K562 (cell line): ENCODE measurements at regions not wholly inside any gene's neighbourhood (a gene's known extent, or its start where the extent isn't known, plus 50 kb on each side); places are given as distances from the start of the nearest gene placed in this dataset.

ENCODE experiments used
- ATAC-seq: fragments of 200-7000 bp; cut with Tn5 transposase; 3 replicates; pipeline ENCODE4 v1.9.1; 2020; ENCODE audit warnings: moderate library complexity
- BruUV-seq: library from RNA; stranded (reverse); fragments of 400-500 nt; replicated peaks from 2 replicates; lab custom pipeline; 2021; lab: Mats Ljungman, UMichigan
- CTCF ChIA-PET: fragments of 300-600 bp; formaldehyde crosslinking; extraction: SDS; loops from one replicate; lab custom pipeline; 2021; ENCODE audit warnings: low intra/inter-chr PET ratio; lab: Yijun Ruan, JAX
- POLR2A ChIA-PET: fragments of 300-600, 350-650 bp; sonication (Branson Sonifier 250); formaldehyde crosslinking; extraction: SDS; loops from one replicate; lab custom pipeline; 2021; ENCODE audit warnings: antibody characterized with exemption, inconsistent platforms; lab: Yijun Ruan, JAX
- DNase-seq, 4 experiments: peaks; one replicate each; pipeline versions ENCODE4 v3.0.0 to v3.0.0-alpha.2; 2011 to 2018; ENCODE audit warnings: low spot score in 3 of 4, mixed read lengths in 3 of 4; ENCODE audit errors: extremely low read depth in 1 of 4
- FAIRE-seq: peaks from 2 replicates; lab custom pipeline; 2011; peaks lifted over from hg19 to GRCh38; lab: Jason Lieb, UNC
- H2AFZ ChIP-seq: 2 replicates; pipeline ENCODE4 v1.6.0; 2011; ENCODE audit warnings: low read depth, low read length, control low read depth, inconsistent platforms
- H3K27ac ChIP-seq: fragments of 200-600 bp; 3 replicates; pipeline ENCODE4 v1.8.0; 2011; ENCODE audit warnings: low read depth, mild to moderate bottlenecking, control low read depth, inconsistent platforms, low read length, moderate library complexity, mixed read lengths; ENCODE audit errors: extremely low read depth
- H3K27me3 ChIP-seq, 2 experiments: fragments of 300-600 bp in 1 of 2; 2 replicates in 1 of 2; 3 replicates in 1 of 2; pipeline versions ENCODE4 v1.6.0 to v1.8.0; 2011; ENCODE audit warnings: inconsistent platforms in 2 of 2, low read length in 2 of 2, mild to moderate bottlenecking in 1 of 2, mixed read lengths in 1 of 2, moderate library complexity in 1 of 2; ENCODE audit not compliant: control insufficient read depth in 2 of 2, insufficient read depth in 2 of 2
- H3K36me3 ChIP-seq: fragments of 300-600 bp; 3 replicates; pipeline ENCODE4 v1.8.0; 2011; ENCODE audit warnings: mild to moderate bottlenecking, low read length, inconsistent platforms; ENCODE audit not compliant: control insufficient read depth, insufficient read depth
- H3K4me1 ChIP-seq, 2 experiments: fragments of 200-600 bp in 1 of 2; replicated peaks in 1 of 2; 2 replicates in 1 of 2; 3 replicates in 1 of 2; pipeline versions ENCODE4 v1.5.1 to v1.8.0; 2011; ENCODE audit warnings: inconsistent platforms in 2 of 2, low read length in 2 of 2, mild to moderate bottlenecking in 1 of 2, mixed read lengths in 1 of 2, moderate library complexity in 1 of 2; ENCODE audit not compliant: control insufficient read depth in 2 of 2, insufficient read depth in 2 of 2
- H3K4me2 ChIP-seq: 2 replicates; pipeline ENCODE4 v1.6.1; 2011; ENCODE audit warnings: low read length, control low read depth, inconsistent platforms, mixed read lengths; ENCODE audit not compliant: insufficient read depth
- H3K4me3 ChIP-seq: fragments of 200-600 bp; sonication (generic), shearing (Covaris generic); 2 replicates; pipeline ENCODE4 v1.5.1; 2016; ENCODE audit warnings: control low read depth, inconsistent platforms
- H3K79me2 ChIP-seq: fragments of 200-600 bp; 3 replicates; pipeline ENCODE4 v1.8.0; 2011; ENCODE audit warnings: low read length, inconsistent platforms; ENCODE audit not compliant: control insufficient read depth, insufficient read depth
- H3K9ac ChIP-seq, 2 experiments: 2 replicates each; pipeline versions ENCODE4 v1.6.0 to v1.6.1; 2011; ENCODE audit warnings: low read depth in 2 of 2, low read length in 2 of 2, control low read depth in 1 of 2, inconsistent platforms in 1 of 2, mild to moderate bottlenecking in 1 of 2, mixed read lengths in 1 of 2; ENCODE audit not compliant: insufficient read depth in 1 of 2
- H3K9me1 ChIP-seq: one replicate; pipeline ENCODE4 v1.6.0; 2011; ENCODE audit warnings: inconsistent platforms, mild to moderate bottlenecking, low read length, moderate library complexity; ENCODE audit not compliant: control insufficient read depth, insufficient read depth
- H3K9me3 ChIP-seq: replicated peaks from 2 replicates; pipeline ENCODE4 v1.5.1; 2011; ENCODE audit warnings: low read depth, low read length, inconsistent platforms; ENCODE audit not compliant: control insufficient read depth, insufficient read depth
- H4K20me1 ChIP-seq: replicated peaks from 2 replicates; pipeline ENCODE4 v1.6.1; 2011; ENCODE audit warnings: low read length, inconsistent platforms, mixed read lengths; ENCODE audit not compliant: control insufficient read depth, insufficient read depth
- FOXK1 ChIP-seq: sonication (generic); formaldehyde crosslinking; IDR thresholded peaks from 2 replicates; pipeline ENCODE4 v1.8.0; 2022; ENCODE audit warnings: missing genetic modification reagents, mild to moderate bottlenecking, borderline replicate concordance
- KLF10 ChIP-seq: fragments of 250-450 bp; sonication (Bioruptor Pico); IDR thresholded peaks from 2 replicates; pipeline ENCODE4 v1.6.1; 2021; ENCODE audit warnings: matching md5 sums
- MEF2A ChIP-seq: IDR thresholded peaks from 2 replicates; pipeline ENCODE4 v1.6.1; 2011; ENCODE audit warnings: low read depth, mild to moderate bottlenecking, low read length, moderate library complexity; ENCODE audit not compliant: control insufficient read depth
- PPARD ChIP-seq: fragments of 250-450 bp; sonication (Bioruptor Pico); IDR thresholded peaks from 2 replicates; pipeline ENCODE4 v1.8.0; 2022; ENCODE audit warnings: inconsistent platforms, mild to moderate bottlenecking, moderate library complexity
- TAF15 ChIP-seq: fragments of 200-400 bp; formaldehyde crosslinking; IDR thresholded peaks from 2 replicates; pipeline ENCODE4 v1.6.1; 2017; ENCODE audit warnings: mild to moderate bottlenecking, low read depth, low read length, moderate library complexity
- U2AF1 ChIP-seq: fragments of 200-400 bp; formaldehyde crosslinking; optimal IDR thresholded peaks from 2 replicates; pipeline ENCODE3; 2017; ENCODE audit warnings: mild to moderate bottlenecking, low read depth, low read length, moderate library complexity
- WGBS: fragments of 100-300 bp; shearing (Covaris generic); methylation state at CpG from one replicate; pipeline ENCODE4 v1.1.6; 2016; ENCODE audit warnings: low coverage, mixed read lengths; ENCODE audit not compliant: insufficient coverage; ENCODE audit errors: missing lambda C conversion rate; 5-methylcytosine and 5-hydroxymethylcytosine counted together
- in situ Hi-C: fragments of 300-500 bp; cut with MboI; formaldehyde crosslinking; loops from 4 replicates; pipeline ENCODE4 v1.15.0; 2018; ENCODE audit warnings: inconsistent platforms, mixed read lengths
- intact Hi-C: fragments of 100-400 bp; cut with micrococcal nuclease; formaldehyde crosslinking; loops from 2 replicates; pipeline ENCODE4 v1.14.2; 2022
- TF ChIP-seq, protein P1 (sequence below): sonication (generic); IDR thresholded peaks from 2 replicates; pipeline ENCODE4 v1.6.1; 2016

DNA sequence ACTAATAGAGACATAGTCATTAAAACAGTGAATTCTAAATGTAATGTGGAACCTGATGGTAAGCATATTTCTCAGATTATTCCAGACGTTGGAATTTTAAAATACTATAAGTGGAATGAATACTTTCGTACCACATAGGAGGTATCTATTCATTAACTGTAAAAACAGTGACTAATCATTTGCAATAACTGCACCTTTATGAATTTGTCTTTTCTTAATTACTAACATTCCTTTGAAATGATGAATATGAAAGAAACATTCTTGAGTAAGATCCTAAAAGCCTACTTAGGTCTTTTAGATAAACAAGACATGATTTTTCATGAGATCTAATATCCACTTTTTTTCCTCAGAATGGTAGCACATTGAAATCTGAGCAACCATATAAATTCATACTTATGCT, 549.0 kb upstream of the LRRN3 start:
- H4K20me1 ChIP-seq = no peaks in the 10 kb centered on the region
- H3K9ac ChIP-seq = no peak overlapping the region
- CTCF ChIA-PET = no interaction called here
- H3K9me3 ChIP-seq = no peaks in the 10 kb centered on the region
- no peak overlapping the region for H3K4me3 ChIP-seq
- H3K27me3 ChIP-seq = no peaks in the 10 kb centered on the region
- no peaks in the 10 kb centered on the region for H3K36me3 ChIP-seq
- no peaks in the 10 kb centered on the region for H3K79me2 ChIP-seq
- DNase-seq (no peak), ATAC-seq (no peak), FAIRE-seq (no peak)
- no TSS peak for BruUV-seq
- TF ChIP-seq, protein P1, sequence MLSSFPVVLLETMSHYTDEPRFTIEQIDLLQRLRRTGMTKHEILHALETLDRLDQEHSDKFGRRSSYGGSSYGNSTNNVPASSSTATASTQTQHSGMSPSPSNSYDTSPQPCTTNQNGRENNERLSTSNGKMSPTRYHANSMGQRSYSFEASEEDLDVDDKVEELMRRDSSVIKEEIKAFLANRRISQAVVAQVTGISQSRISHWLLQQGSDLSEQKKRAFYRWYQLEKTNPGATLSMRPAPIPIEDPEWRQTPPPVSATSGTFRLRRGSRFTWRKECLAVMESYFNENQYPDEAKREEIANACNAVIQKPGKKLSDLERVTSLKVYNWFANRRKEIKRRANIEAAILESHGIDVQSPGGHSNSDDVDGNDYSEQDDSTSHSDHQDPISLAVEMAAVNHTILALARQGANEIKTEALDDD = no peak
- TF ChIP-seq MEF2A = no peak
- no peak for TF ChIP-seq FOXK1
- TF ChIP-seq PPARD (CRISPR knock-in tag) = no peak
- TF ChIP-seq KLF10 (CRISPR knock-in tag) = no peak
- TF ChIP-seq TAF15 = no peak
- TF ChIP-seq U2AF1 = no peak
- POLR2A ChIA-PET = no interaction called here
- no peaks in the 10 kb centered on the region for H3K4me1 ChIP-seq
- H2AFZ ChIP-seq = no peak overlapping the region
- no peak overlapping the region for H3K27ac ChIP-seq
- 0% methylated on average over 2 of the region's 2 CpGs for WGBS
- H3K4me2 ChIP-seq = no peak overlapping the region
- intact Hi-C loops = no loop called here
- H3K9me1 ChIP-seq = no peaks in the 10 kb centered on the region
- in situ Hi-C loops = no loop called here
